GM19467 (cell line): ENCODE measurements at regions not wholly inside any gene's neighbourhood (a gene's known extent, or its start where the extent isn't known, plus 50 kb on each side); places are given as distances from the start of the nearest gene placed in this dataset.
"Not testable (repeated sequence)": the region's sequence is repeated elsewhere in the genome, so short reads cannot be mapped to it uniquely, and the experiment has no call there.

ENCODE experiments used
- ATAC-seq: cut with Tn5 transposase; IDR thresholded peaks from one replicate; pipeline ENCODE4 v1.9.1; 2021; ENCODE audit warnings: mild to moderate bottlenecking, moderate library complexity; ENCODE audit not compliant: unreplicated experiment

GRCh38 chr1:38615680-38616079 is 243.9 kb downstream of the RRAGC start:
- no peak for ATAC-seq

GRCh38 chr1:38614861-38615260 is 244.7 kb downstream of the RRAGC start:
- no peak for ATAC-seq

- ATAC-seq, result no peak
These were observed 245.6 kb downstream of the RRAGC start for GRCh38 chr1:38613996-38614395.

- no peak for ATAC-seq
These were observed 246.6 kb downstream of the RRAGC start for GRCh38 chr1:38612951-38613350.

- no peak for ATAC-seq
These were observed 247.8 kb downstream of the RRAGC start for GRCh38 chr1:38611664-38612211.

- no peak for ATAC-seq
These were observed 250.2 kb downstream of the RRAGC start for GRCh38 chr1:38609166-38610025.

GRCh38 chr1:38608202-38608864 is 251.2 kb downstream of the RRAGC start:
- ATAC-seq, result no peak

GRCh38 chr1:38607526-38607925 is 252.0 kb downstream of the RRAGC start:
- ATAC-seq, result no peak

- no peak for ATAC-seq
These were observed 254.5 kb downstream of the RRAGC start for GRCh38 chr1:38605063-38605462.

GRCh38 chr1:38603907-38604306 is 255.7 kb downstream of the RRAGC start:
- ATAC-seq, result no peak

- no peak for ATAC-seq
These were observed 258.7 kb downstream of the RRAGC start for GRCh38 chr1:38600905-38601304.

- no peak for ATAC-seq
These were observed 259.3 kb downstream of the RRAGC start for GRCh38 chr1:38600286-38600685.

- no peak for ATAC-seq
These were observed 261.5 kb downstream of the RRAGC start for GRCh38 chr1:38598118-38598517.

- no peak for ATAC-seq
These were observed 270.5 kb downstream of the RRAGC start for GRCh38 chr1:38589036-38589435.

GRCh38 chr1:38587766-38588165 is 271.8 kb downstream of the RRAGC start:
- ATAC-seq, result no peak

GRCh38 chr1:38586993-38587646 is 272.5 kb downstream of the RRAGC start:
- no peak for ATAC-seq

GRCh38 chr1:38585971-38586370 is 273.6 kb downstream of the RRAGC start:
- no peak for ATAC-seq

- ATAC-seq, result no peak
These were observed 274.1 kb downstream of the RRAGC start for GRCh38 chr1:38585460-38585859.

- no peak for ATAC-seq
These were observed 274.9 kb downstream of the RRAGC start for GRCh38 chr1:38584448-38585355.

- not testable (repeated sequence) for ATAC-seq
These were observed 276.3 kb downstream of the RRAGC start for GRCh38 chr1:38583287-38583686.
